ENCODE measurements at regions not wholly inside any gene's neighbourhood (a gene's known extent, or its start where the extent isn't known, plus 50 kb on each side); places are given as distances from the start of the nearest gene placed in this dataset.

- no peaks in the 10 kb centered on the region for H3K27me3 ChIP-seq (ENCODE audit: control insufficient read depth, insufficient read depth, low read length)
- POLR2A ChIA-PET: interaction anchor here (0.6 kb wide), 1 partner anchor 74 kb away, joined by 3 read pairs; no protein-coding TSS in a partner anchor
- in situ Hi-C loops (cut with HindIII; ENCODE audit: low pct_unique_long_range_greater_than_20kb, low sequenced_read_pairs) (no loop called here), intact Hi-C loops (cut with micrococcal nuclease; ENCODE audit: unreplicated experiment) (no loop called here)
- BruUV-seq (replicated peaks): no TSS peak
- DNase-seq (ENCODE audit: low read depth, low spot score) (no peak), ATAC-seq (no peak)
- H3K36me3 ChIP-seq (ENCODE audit: control insufficient read depth, insufficient read depth, low read length): no peaks in the 10 kb centered on the region
- no peaks in the 10 kb centered on the region for H3K4me1 ChIP-seq (ENCODE audit: control insufficient read depth, insufficient read depth, low read length)
- no peak overlapping the region for H3K4me3 ChIP-seq (ENCODE audit: low read depth in 2 of 2, low read length in 2 of 2)
- H3K9me3 ChIP-seq (ENCODE audit: control insufficient read depth, insufficient read depth, low read depth, low read length): no peaks in the 10 kb centered on the region
- no peak overlapping the region for H3K27ac ChIP-seq (ENCODE audit: low read length)
- CTCF ChIA-PET: no interaction called here
- TF ChIP-seq SIN3A (IDR thresholded peaks at IDR 0.05; ENCODE audit: borderline replicate concordance, insufficient read depth, low read depth, low read length): no peak
- no peak for TF ChIP-seq CTCF (IDR thresholded peaks at IDR 0.05)
- no peak for TF ChIP-seq TCF7L2 (IDR thresholded peaks at IDR 0.05; ENCODE audit: low read depth, low read length)
- no peak for TF ChIP-seq REST (IDR thresholded peaks at IDR 0.05; ENCODE audit: insufficient read depth in 1 of 2, low read depth in 2 of 2, low read length in 1 of 2)
- TF ChIP-seq POLR2AphosphoS5 (IDR thresholded peaks at IDR 0.05; ENCODE audit: low read depth, low read length): no peak
These were observed 124.3 kb downstream of the ETS2 start for GRCh38 chr21:38930066-38930465.

- TF ChIP-seq POLR2AphosphoS5 (IDR thresholded peaks at IDR 0.05; ENCODE audit: low read depth, low read length): no peak
- TF ChIP-seq TCF7L2 (IDR thresholded peaks at IDR 0.05; ENCODE audit: low read depth, low read length): no peak
- no peak for TF ChIP-seq REST (IDR thresholded peaks at IDR 0.05; ENCODE audit: insufficient read depth in 1 of 2, low read depth in 2 of 2, low read length in 1 of 2)
- no peak for TF ChIP-seq CTCF (IDR thresholded peaks at IDR 0.05)
- TF ChIP-seq SIN3A (IDR thresholded peaks at IDR 0.05; ENCODE audit: borderline replicate concordance, insufficient read depth, low read depth, low read length): no peak
- H3K36me3 ChIP-seq (ENCODE audit: control insufficient read depth, insufficient read depth, low read length): no peaks in the 10 kb centered on the region
- H3K4me1 ChIP-seq (ENCODE audit: control insufficient read depth, insufficient read depth, low read length): no peaks in the 10 kb centered on the region
- H3K9me3 ChIP-seq (ENCODE audit: control insufficient read depth, insufficient read depth, low read depth, low read length): no peaks in the 10 kb centered on the region
- intact Hi-C loops (cut with micrococcal nuclease; ENCODE audit: unreplicated experiment): no loop called here
- POLR2A ChIA-PET: no interaction called here
- CTCF ChIA-PET: no interaction called here
- no peak overlapping the region for H3K4me3 ChIP-seq (ENCODE audit: low read depth in 2 of 2, low read length in 2 of 2)
- DNase-seq (ENCODE audit: low read depth, low spot score): no peak
- no TSS peak for BruUV-seq (replicated peaks)
- no peak for ATAC-seq
- no peak overlapping the region for H3K27ac ChIP-seq (ENCODE audit: low read length)
- no peaks in the 10 kb centered on the region for H3K27me3 ChIP-seq (ENCODE audit: control insufficient read depth, insufficient read depth, low read length)
- in situ Hi-C loops (cut with HindIII; ENCODE audit: low pct_unique_long_range_greater_than_20kb, low sequenced_read_pairs): no loop called here
These were observed 123.9 kb downstream of the ETS2 start for GRCh38 chr21:38929652-38930051.
